Large intestine (tissue), 3 donors: ENCODE measurements at regions not wholly inside any gene's neighbourhood (a gene's known extent, or its start where the extent isn't known, plus 50 kb on each side); places are given as distances from the start of the nearest gene placed in this dataset.

Experiments used
- DNase-seq, 2 donors: peaks; one replicate each; pipeline versions ENCODE4 v3.0.0 to v3.0.0-alpha.2; 2013
- H3K27ac ChIP-seq: one replicate; pipeline ENCODE4 v1.5.1; 2013; ENCODE audit warnings: low read length
- H3K27me3 ChIP-seq: 2 replicates; pipeline ENCODE4 v1.6.1; 2013; ENCODE audit warnings: low read length; ENCODE audit not compliant: control insufficient read depth, insufficient read depth
- H3K36me3 ChIP-seq: 2 replicates; pipeline ENCODE4 v1.6.1; 2013; ENCODE audit warnings: low read length; ENCODE audit not compliant: control insufficient read depth, insufficient read depth
- H3K4me1 ChIP-seq: one replicate; pipeline ENCODE4 v1.6.1; 2013; ENCODE audit warnings: low read length; ENCODE audit not compliant: control insufficient read depth, insufficient read depth
- H3K4me3 ChIP-seq: one replicate; pipeline ENCODE4 v1.5.1; 2013; ENCODE audit warnings: low read length
- H3K9me3 ChIP-seq: one replicate; pipeline ENCODE4 v1.6.1; 2013; ENCODE audit warnings: mild to moderate bottlenecking, low read depth, low read length, moderate library complexity; ENCODE audit not compliant: control insufficient read depth
- WGBS: methylation state at CpG from one replicate; pipeline ENCODE4 v1.1.5; 2013; ENCODE audit warnings: low lambda C conversion rate; ENCODE audit not compliant: insufficient coverage; 5-methylcytosine and 5-hydroxymethylcytosine counted together

GRCh38 chr9:106691627-106692026, 171.3 kb upstream of the ZNF462 start:
- WGBS, result 64% methylated on average over 3 of the region's 6 CpGs

DNA sequence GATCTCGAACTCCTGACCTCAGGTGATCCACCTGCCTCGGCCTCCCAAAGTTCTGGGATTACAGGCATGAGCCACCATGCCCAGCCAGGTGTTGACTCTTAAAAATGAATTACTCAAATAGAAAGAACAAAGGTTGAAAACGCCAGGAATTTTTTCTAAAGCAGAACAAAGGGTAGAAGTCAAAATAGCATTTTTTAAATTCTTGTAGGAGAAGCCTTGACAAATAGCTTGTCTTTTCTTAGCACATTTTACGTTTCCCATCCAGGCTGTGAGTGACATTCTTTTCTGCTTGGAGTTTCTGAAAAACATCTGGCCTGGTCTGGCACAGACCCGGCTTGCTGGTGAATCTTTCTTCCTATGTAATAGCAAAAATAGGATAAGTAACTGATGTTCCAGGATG, 169.4 kb upstream of the ZNF462 start:
- no peaks in the 10 kb centered on the region for H3K36me3 ChIP-seq
- no peak overlapping the region for H3K4me3 ChIP-seq
- no peak for DNase-seq
- no peaks in the 10 kb centered on the region for H3K9me3 ChIP-seq
- H3K27ac ChIP-seq, result no peak overlapping the region
- H3K4me1 ChIP-seq, result no peaks in the 10 kb centered on the region
- 65% methylated on average over 2 of the region's 5 CpGs for WGBS
- no peaks in the 10 kb centered on the region for H3K27me3 ChIP-seq

More at GRCh38 chr9:106691627-106692026, 171.3 kb upstream of the ZNF462 start:
- no peak overlapping the region for H3K4me3 ChIP-seq
- no peak for DNase-seq
- H3K9me3 ChIP-seq, result no peaks in the 10 kb centered on the region
- no peaks in the 10 kb centered on the region for H3K27me3 ChIP-seq
- H3K36me3 ChIP-seq, result no peaks in the 10 kb centered on the region
- H3K4me1 ChIP-seq, result no peaks in the 10 kb centered on the region
- no peak overlapping the region for H3K27ac ChIP-seq

DNA sequence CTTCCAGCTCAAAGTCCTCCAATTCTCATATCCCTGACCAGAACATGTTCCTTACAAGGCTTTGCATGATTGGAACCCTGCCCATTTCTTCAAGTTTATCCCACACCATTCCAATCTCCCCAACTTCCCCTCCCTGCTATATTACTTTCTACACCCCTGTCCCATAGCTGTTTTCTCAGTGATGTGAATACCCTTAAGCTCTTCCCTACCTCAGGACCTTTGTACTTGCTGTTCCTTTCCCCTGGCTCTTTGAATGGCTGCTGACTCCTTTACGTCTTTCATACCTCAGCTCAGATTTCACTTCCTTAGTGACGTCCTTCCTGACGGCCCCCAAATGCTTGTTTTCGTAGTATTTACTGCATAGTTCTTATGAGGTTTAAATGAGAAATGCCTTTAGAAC, 166.2 kb upstream of the ZNF462 start:
- H3K4me1 ChIP-seq, result no peaks in the 10 kb centered on the region
- H3K36me3 ChIP-seq, result no peaks in the 10 kb centered on the region
- H3K4me3 ChIP-seq, result no peak overlapping the region
- no peak for DNase-seq
- no peaks in the 10 kb centered on the region for H3K27me3 ChIP-seq
- no peak overlapping the region for H3K27ac ChIP-seq
- WGBS, result 40% methylated on average over 1 of the region's 4 CpGs
- no peaks in the 10 kb centered on the region for H3K9me3 ChIP-seq

DNA sequence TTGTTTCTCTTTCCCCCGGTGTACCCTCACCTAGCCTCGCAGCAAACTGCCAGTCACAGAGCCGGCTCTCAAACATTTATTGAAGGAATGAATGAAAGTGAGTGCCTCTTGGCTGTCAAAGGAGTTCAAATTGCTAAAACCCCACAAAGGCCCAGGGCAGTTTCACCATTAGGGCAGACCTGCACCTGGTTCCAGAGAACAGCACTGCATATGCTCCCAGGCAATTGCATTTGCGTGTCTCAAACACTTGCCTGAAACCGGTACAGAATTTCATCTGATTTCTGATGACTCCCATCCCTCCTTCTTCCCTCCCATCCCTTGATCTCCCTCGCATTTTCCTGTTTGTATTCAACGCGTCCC, 165.6 kb upstream of the ZNF462 start:
- no CpG with 5 or more reads among the region's 8 CpGs for WGBS
- Histone ChIP-seq H3K27ac (no peak overlapping the region), H3K4me3 (no peak overlapping the region), H3K27me3 (no peaks in the 10 kb centered on the region), H3K9me3 (no peaks in the 10 kb centered on the region), H3K36me3 (no peaks in the 10 kb centered on the region), H3K4me1 (no peaks in the 10 kb centered on the region)
- DNase-seq, result no peak

- Histone ChIP-seq H3K27ac (no peak overlapping the region), H3K4me3 (no peak overlapping the region), H3K9me3 (no peaks in the 10 kb centered on the region), H3K4me1 (no peaks in the 10 kb centered on the region), H3K27me3 (no peaks in the 10 kb centered on the region), H3K36me3 (no peaks in the 10 kb centered on the region)
- DNase-seq, result peak; percentile 9 to 34
- WGBS, result 70% methylated on average over 2 of the region's 16 CpGs
Observed at GRCh38 chr9:106697750-106698502, 165.0 kb upstream of the ZNF462 start.

- no peak overlapping the region for H3K27ac ChIP-seq
- H3K9me3 ChIP-seq, result no peaks in the 10 kb centered on the region
- no peak for DNase-seq
Observed at GRCh38 chr9:106700676-106701075, 162.3 kb upstream of the ZNF462 start.

GRCh38 chr9:106701611-106702010, 161.4 kb upstream of the ZNF462 start:
- no peak overlapping the region for H3K4me3 ChIP-seq

More at GRCh38 chr9:106700676-106701075, 162.3 kb upstream of the ZNF462 start:
- H3K4me3 ChIP-seq, result no peak overlapping the region
- no peaks in the 10 kb centered on the region for H3K4me1 ChIP-seq
- no peaks in the 10 kb centered on the region for H3K27me3 ChIP-seq
- no peaks in the 10 kb centered on the region for H3K36me3 ChIP-seq

DNA sequence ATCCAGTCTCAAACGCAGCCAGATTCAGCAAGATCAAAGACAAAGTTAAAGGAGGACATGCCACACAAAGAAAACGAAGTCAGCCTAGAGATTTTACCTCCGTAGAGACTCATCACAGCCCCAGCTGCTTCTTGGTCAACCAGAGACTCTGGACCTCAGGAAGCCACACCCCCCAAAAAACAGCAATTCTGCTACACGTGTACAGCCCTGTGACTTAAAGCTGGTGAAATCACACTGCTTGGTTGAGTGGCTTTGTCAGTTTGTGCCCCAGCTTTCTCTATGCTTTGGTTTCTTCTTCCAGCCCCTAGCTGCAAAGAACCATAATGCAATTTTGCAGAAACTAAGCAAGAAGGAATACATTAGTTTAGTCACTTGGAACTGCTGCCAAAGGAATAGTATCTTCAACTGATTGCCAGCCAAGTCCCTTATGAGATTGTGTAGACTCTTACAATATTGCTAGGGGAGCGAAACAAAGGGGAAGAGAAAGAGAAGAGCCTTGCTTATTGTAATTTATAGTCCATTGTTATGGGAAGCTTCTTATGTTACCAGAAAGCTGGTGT, 158.8 kb upstream of the ZNF462 start:
- no peaks in the 10 kb centered on the region for H3K27me3 ChIP-seq
- H3K4me1 ChIP-seq, result no peaks in the 10 kb centered on the region
- no peak overlapping the region for H3K27ac ChIP-seq
- no peaks in the 10 kb centered on the region for H3K9me3 ChIP-seq
- 80% methylated on average over 2 of the region's 5 CpGs for WGBS
- H3K4me3 ChIP-seq, result no peak overlapping the region
- no peaks in the 10 kb centered on the region for H3K36me3 ChIP-seq
- DNase-seq, result no peak

More at GRCh38 chr9:106701611-106702010, 161.4 kb upstream of the ZNF462 start:
- Histone ChIP-seq H3K36me3 (no peaks in the 10 kb centered on the region), H3K4me1 (no peaks in the 10 kb centered on the region), H3K27me3 (no peaks in the 10 kb centered on the region), H3K9me3 (no peaks in the 10 kb centered on the region), H3K27ac (no peak overlapping the region)
- WGBS, result no CpG with 5 or more reads among the region's 1 CpG
- no peak for DNase-seq

DNA sequence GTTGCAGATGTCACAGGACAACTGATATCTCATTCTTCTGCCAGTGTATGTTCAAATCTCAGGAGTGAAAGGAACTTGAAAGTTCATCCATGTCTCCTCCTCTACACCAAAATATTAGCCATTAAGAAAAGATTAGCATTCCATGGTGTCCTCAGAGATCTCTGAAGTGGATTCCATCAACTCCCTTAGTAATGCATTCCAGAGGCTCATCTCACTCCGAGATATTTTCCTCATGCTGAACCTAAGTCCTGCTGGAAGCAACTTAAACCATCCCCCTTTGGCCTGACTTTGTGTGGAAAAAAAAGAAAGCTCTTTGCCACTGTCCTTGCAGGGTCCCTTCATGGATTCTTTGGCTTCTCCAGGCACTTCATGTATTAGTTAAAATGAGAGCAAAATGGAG, 155.7 kb upstream of the ZNF462 start:
- no peaks in the 10 kb centered on the region for H3K9me3 ChIP-seq
- H3K27ac ChIP-seq, result no peak overlapping the region
- WGBS, result no CpG with 5 or more reads among the region's 1 CpG
- H3K4me3 ChIP-seq, result no peak overlapping the region
- DNase-seq, result no peak
- no peaks in the 10 kb centered on the region for H3K4me1 ChIP-seq
- no peaks in the 10 kb centered on the region for H3K36me3 ChIP-seq
- H3K27me3 ChIP-seq, result no peaks in the 10 kb centered on the region

- WGBS, result 86% methylated on average over 4 of the region's 13 CpGs
- Histone ChIP-seq H3K27me3 (no peaks in the 10 kb centered on the region), H3K4me3 (no peak overlapping the region), H3K4me1 (no peaks in the 10 kb centered on the region), H3K27ac (no peak overlapping the region), H3K9me3 (no peaks in the 10 kb centered on the region), H3K36me3 (no peaks in the 10 kb centered on the region)
- DNase-seq, result no peak
Observed at GRCh38 chr9:106707738-106708474, 155.1 kb upstream of the ZNF462 start.
